ENCODE measurements at regions not wholly inside any gene's neighbourhood (a gene's known extent, or its start where the extent isn't known, plus 50 kb on each side); places are given as distances from the start of the nearest gene placed in this dataset.

DNA sequence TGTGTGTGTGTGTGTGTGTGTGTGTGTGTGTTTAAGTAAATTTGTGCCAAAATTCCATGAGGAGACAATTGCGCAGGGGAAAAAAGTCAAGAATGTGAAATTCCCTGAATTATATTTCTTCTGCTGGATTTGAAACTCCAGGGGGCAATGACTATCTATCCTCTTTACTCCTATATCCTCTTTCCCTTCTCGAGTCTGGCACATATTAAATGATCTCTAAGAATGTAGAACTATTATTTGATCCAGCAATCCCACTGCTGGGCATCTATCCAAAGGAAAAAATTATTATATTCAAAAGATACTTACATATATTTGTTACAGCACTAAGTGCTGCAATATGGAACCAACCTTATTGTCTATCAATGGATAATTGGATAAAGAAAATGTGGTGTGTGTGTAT lies 350.1 kb upstream of the ADAMTS9 start:
- in situ Hi-C loops (cut with MboI): no loop called here
- H3K27ac ChIP-seq (ENCODE audit: control insufficient read depth, insufficient read depth): no peak overlapping the region
- DNase-seq (ENCODE audit: low read depth, low spot score): no peak

More for the DNA sequence above, 350.1 kb upstream of the ADAMTS9 start:
- TF ChIP-seq FOS (IDR thresholded peaks at IDR 0.05; ENCODE audit: borderline replicate concordance, extremely low read depth, insufficient read length) (no peak), YY1 (IDR thresholded peaks at IDR 0.05; ENCODE audit: low read depth, low read length) (no peak), ZNF622 (IDR thresholded peaks at IDR 0.05) (no peak), MTA3 (IDR thresholded peaks at IDR 0.05; ENCODE audit: borderline replicate concordance, low read length) (no peak), E2F8 (IDR thresholded peaks at IDR 0.05; ENCODE audit: low read depth, partially characterized antibody) (no peak), FOXK2 (IDR thresholded peaks at IDR 0.05) (no peak), GABPA (IDR thresholded peaks at IDR 0.05; ENCODE audit: low read depth) (no peak), RAD51 (IDR thresholded peaks at IDR 0.05) (no peak), CEBPZ (IDR thresholded peaks at IDR 0.05; ENCODE audit: low read depth, low read length) (no peak), TARDBP (IDR thresholded peaks at IDR 0.05; ENCODE audit: borderline replicate concordance) (no peak), CREM (IDR thresholded peaks at IDR 0.05; ENCODE audit: low read depth) (no peak), SUPT20H (IDR thresholded peaks at IDR 0.05; ENCODE audit: borderline replicate concordance, control insufficient read depth, low read depth, low read length) (no peak)
- TF ChIP-seq, protein P1, sequence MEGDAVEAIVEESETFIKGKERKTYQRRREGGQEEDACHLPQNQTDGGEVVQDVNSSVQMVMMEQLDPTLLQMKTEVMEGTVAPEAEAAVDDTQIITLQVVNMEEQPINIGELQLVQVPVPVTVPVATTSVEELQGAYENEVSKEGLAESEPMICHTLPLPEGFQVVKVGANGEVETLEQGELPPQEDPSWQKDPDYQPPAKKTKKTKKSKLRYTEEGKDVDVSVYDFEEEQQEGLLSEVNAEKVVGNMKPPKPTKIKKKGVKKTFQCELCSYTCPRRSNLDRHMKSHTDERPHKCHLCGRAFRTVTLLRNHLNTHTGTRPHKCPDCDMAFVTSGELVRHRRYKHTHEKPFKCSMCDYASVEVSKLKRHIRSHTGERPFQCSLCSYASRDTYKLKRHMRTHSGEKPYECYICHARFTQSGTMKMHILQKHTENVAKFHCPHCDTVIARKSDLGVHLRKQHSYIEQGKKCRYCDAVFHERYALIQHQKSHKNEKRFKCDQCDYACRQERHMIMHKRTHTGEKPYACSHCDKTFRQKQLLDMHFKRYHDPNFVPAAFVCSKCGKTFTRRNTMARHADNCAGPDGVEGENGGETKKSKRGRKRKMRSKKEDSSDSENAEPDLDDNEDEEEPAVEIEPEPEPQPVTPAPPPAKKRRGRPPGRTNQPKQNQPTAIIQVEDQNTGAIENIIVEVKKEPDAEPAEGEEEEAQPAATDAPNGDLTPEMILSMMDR (IDR thresholded peaks at IDR 0.05 in 2 of 3, conservative IDR thresholded peaks at IDR 0.05 in 1 of 3; ENCODE audit: control insufficient read depth in 2 of 3, extremely low read depth in 1 of 3, insufficient read depth in 1 of 3, low read depth in 3 of 3, low read length in 3 of 3): no peak
- TF ChIP-seq, protein P2, sequence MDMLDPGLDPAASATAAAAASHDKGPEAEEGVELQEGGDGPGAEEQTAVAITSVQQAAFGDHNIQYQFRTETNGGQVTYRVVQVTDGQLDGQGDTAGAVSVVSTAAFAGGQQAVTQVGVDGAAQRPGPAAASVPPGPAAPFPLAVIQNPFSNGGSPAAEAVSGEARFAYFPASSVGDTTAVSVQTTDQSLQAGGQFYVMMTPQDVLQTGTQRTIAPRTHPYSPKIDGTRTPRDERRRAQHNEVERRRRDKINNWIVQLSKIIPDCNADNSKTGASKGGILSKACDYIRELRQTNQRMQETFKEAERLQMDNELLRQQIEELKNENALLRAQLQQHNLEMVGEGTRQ (IDR thresholded peaks at IDR 0.05; ENCODE audit: borderline replicate concordance, low read depth, low read length): no peak
- TF ChIP-seq, protein P3, sequence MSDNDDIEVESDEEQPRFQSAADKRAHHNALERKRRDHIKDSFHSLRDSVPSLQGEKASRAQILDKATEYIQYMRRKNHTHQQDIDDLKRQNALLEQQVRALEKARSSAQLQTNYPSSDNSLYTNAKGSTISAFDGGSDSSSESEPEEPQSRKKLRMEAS (IDR thresholded peaks at IDR 0.05; ENCODE audit: low read depth, low read length): no peak
- H3K27me3 ChIP-seq (replicated peaks in 1 of 2; ENCODE audit: control insufficient read depth in 2 of 2, insufficient read depth in 2 of 2, low read length in 1 of 2): no peaks in the 10 kb centered on the region
- RAD21 ChIA-PET (ENCODE audit: unreplicated experiment): no interaction called here
- no TSS peak for BruUV-seq (replicated peaks)
- no peaks in the 10 kb centered on the region for H3K79me2 ChIP-seq (ENCODE audit: control insufficient read depth, insufficient read depth, low read length)
- SMC1A ChIA-PET (ENCODE audit: uncharacterized antibody, unreplicated experiment): no interaction called here
- ATAC-seq: no peak
- H3K4me1 ChIP-seq (ENCODE audit: control insufficient read depth, insufficient read depth, low read length): no peaks in the 10 kb centered on the region
- no peak overlapping the region for H3K4me3 ChIP-seq
- no peaks in the 10 kb centered on the region for H4K20me1 ChIP-seq (ENCODE audit: control insufficient read depth, insufficient read depth)
- no peak overlapping the region for H2AFZ ChIP-seq (ENCODE audit: control insufficient read depth, low read depth, low read length)
- FAIRE-seq: no peak
- intact Hi-C loops (cut with micrococcal nuclease; ENCODE audit: unreplicated experiment): no loop called here
- no peak overlapping the region for H3K4me2 ChIP-seq (ENCODE audit: control insufficient read depth, insufficient read depth)
- H3K9me3 ChIP-seq (replicated peaks; ENCODE audit: control insufficient read depth, insufficient read depth, low read length): no peaks in the 10 kb centered on the region
- 44% methylated on average over 2 of the region's 2 CpGs for WGBS (ENCODE audit: insufficient coverage, insufficient replicate concordance, low lambda C conversion rate, missing lambda C conversion rate)
- CTCF ChIA-PET: no interaction called here
- no peak overlapping the region for H3K9ac ChIP-seq (ENCODE audit: control insufficient read depth, insufficient read depth, low read length)
- POLR2A ChIA-PET: no interaction called here
- no peaks in the 10 kb centered on the region for H3K36me3 ChIP-seq (ENCODE audit: control insufficient read depth in 2 of 2, insufficient read depth in 2 of 2, low read length in 1 of 2)

Data from GM12878 (cell line).